ENCODE measurements at regions not wholly inside any gene's neighbourhood (a gene's known extent, or its start where the extent isn't known, plus 50 kb on each side); places are given as distances from the start of the nearest gene placed in this dataset.

GRCh38 chr1:98453066-98453465 is 208.5 kb upstream of the SNX7 start:
- no peak for TF ChIP-seq POLR2AphosphoS5 (IDR thresholded peaks at IDR 0.05; ENCODE audit: low read depth, low read length)
- TF ChIP-seq POLR2A (IDR thresholded peaks at IDR 0.05; ENCODE audit: low read depth, low read length), result no peak
- TF ChIP-seq POU2F2 (IDR thresholded peaks at IDR 0.05; ENCODE audit: low read depth, low read length), result no peak

All from GM12891 (cell line).